ENCODE measurements at regions not wholly inside any gene's neighbourhood (a gene's known extent, or its start where the extent isn't known, plus 50 kb on each side); places are given as distances from the start of the nearest gene placed in this dataset.

GRCh38 chr16:5575646-5576245, 478.2 kb upstream of the EEF2KMT start:
- no peak for DNase-seq (ENCODE audit: low read depth)

DNA sequence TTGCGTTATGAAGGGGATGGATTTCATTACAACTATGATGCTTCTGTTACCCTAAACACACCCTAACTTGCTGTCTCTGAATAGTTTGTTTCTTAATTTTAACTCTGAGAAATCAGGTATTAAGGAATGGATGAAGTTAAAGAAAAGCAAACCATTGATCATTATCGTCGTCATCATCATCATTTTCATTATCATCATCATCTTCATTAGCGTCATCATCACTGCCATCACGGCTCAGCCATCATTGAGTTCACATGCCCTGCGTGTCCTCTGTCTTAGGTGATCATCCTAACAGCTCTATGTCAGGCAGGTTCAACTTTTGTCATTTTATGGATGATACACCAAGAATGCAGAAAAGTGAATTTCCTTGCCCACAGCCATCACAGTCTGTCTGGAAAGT, 477.5 kb upstream of the EEF2KMT start:
- DNase-seq (ENCODE audit: low read depth), result no peak

- no peak for DNase-seq (ENCODE audit: low read depth)
Observed at GRCh38 chr16:5572056-5572455, 474.5 kb upstream of the EEF2KMT start.

GRCh38 chr16:5571446-5571845, 473.9 kb upstream of the EEF2KMT start:
- DNase-seq (ENCODE audit: low read depth), result no peak

DNA sequence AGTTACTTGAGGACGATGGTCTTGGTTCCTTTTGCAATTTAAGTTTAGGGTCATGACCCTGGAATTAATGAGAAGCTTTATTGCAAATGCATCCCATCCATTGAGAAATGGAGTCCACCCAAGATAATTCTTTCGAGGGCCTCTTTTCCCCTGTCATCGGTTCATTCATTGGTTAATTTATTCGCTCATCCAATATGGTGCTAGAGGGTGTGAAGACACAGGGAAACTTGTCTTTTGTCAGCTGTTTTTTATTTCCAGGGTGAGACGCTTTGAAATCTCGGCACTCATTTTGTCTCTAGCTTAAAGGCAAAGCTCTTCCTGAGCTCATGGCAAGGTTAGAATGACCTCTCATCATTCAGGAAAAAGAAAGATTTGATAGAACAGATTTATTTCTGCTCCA, 464.2 kb upstream of the EEF2KMT start:
- no peak for DNase-seq (ENCODE audit: low read depth)

- DNase-seq (ENCODE audit: low read depth), result peak; percentile 60
Observed at GRCh38 chr16:5560084-5560483, 462.5 kb upstream of the EEF2KMT start.

GRCh38 chr16:5557966-5558365, 460.4 kb upstream of the EEF2KMT start:
- no peak for DNase-seq (ENCODE audit: low read depth)

- DNase-seq (ENCODE audit: low read depth), result no peak
Observed at GRCh38 chr16:5557448-5557847, 459.9 kb upstream of the EEF2KMT start.

DNA sequence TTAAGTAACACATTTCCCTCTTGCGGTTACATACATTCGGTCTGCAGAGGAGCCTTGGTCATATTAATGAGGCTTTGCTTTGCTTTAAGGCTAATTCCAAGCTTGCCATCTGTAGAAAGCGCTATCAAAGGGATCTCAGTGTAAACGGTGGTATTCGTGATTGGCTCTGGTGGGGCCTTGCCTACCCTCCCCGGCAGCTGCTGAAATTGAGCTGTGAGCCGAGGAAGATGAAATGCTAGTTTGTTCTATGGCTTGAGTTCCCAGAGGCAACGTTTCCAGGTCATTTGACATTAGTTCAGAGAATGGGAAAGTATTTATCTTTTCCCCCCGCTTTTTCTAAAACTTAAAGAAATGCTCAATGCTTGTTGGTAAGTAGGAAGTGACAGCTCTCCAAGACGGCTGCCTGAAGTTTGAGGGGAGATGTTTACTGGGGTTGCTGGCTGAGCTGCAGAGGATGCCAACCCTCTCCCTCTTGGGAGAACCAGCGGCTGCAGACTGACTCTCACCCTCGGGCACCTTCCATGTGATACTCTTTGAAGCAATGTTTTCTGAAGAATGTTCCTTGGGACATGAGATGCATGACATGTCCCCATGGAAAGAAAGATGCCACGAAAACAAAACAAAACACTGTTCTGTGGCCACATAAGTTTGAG, 458.7 kb upstream of the EEF2KMT start:
- DNase-seq (ENCODE audit: low read depth), result no peak

DNA sequence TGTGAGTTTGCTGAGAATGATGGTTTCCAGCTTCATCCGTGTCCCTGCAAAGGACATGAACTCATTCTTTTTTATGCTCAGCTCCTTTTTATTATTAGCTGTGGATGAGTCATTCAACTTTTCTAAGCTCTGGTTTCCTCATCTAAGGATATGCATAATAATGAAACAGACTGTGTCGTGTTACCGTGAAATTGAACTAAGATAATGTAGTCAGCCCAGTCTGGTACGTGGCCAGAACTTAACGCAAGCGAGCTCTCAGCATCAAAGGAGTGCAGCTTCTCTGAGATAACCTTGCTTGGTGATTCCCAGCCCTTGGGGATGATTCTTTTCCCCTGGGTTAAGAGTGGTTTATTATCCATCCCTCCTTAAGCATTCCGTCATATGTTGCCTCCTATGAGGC, 454.3 kb upstream of the EEF2KMT start:
- no peak for DNase-seq (ENCODE audit: low read depth)

GRCh38 chr16:5549802-5550201, 452.2 kb upstream of the EEF2KMT start:
- no peak for DNase-seq (ENCODE audit: low read depth)

DNA sequence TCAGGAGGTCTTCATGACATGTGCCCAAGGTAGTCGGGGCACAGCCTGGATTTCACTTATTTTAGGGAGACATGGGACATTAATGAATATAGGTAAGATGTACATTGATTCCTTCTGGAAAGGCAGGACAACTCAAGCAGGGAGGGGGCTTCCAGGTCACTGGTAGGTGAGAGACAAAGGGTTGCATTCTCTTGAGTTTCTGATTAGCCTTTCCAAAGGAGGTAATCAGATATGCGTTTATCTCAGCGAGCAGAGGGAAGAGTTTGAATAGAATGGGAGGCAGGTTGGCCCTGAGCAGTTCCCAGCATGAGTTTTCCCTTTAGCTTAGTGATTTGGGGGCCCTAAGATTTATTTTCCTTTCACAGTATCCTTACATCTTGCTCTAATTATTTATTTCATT, 443.8 kb upstream of the EEF2KMT start:
- DNase-seq (ENCODE audit: low read depth), result no peak

DNA sequence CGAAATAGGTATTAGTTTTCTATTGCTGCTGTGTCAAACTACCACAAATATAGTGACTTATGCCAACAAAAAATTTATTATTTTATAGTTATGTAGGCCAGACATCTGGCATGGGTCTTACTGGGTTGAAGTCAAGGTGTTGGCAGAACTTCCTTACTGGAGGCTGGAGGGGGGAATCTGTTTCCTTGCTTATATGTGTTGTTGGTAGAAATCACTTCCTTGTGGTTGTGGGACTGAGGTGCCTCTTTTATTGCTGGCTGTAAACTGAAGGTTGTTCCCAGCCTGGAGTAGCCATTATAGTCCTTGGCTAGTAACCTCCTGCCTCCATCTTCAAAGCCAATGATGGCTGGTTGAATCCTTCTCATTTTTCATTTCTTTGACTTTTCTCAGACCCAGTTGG, 439.8 kb upstream of the EEF2KMT start:
- DNase-seq (ENCODE audit: low read depth), result no peak

DNA sequence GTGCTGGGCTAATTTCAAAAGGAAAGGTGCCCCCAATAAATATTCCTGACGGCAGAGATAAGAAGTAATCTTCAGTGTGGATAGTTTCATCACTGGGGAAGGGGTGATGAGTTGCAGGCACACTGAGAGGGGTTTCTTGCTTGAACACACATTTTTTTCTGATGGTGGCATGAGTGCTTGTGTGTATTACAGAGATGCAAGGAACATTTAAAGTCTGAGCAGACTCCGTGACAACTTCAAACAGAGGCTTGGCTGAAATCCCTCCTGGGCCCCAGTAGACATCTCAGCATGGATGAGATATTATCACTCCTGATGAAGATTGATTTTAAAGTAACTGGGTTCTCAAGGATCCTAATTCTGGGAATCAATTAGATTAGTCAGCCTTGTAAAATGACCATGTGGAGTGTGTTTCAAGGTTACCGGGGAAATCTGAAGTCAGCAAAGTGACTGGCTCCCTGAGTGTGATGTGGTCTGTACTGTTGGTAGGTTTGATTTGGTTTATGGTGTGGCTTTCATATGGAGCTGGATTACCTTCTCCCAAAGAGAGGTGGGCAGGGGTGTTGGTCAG, 435.8 kb upstream of the EEF2KMT start:
- no peak for DNase-seq (ENCODE audit: low read depth)

DNA sequence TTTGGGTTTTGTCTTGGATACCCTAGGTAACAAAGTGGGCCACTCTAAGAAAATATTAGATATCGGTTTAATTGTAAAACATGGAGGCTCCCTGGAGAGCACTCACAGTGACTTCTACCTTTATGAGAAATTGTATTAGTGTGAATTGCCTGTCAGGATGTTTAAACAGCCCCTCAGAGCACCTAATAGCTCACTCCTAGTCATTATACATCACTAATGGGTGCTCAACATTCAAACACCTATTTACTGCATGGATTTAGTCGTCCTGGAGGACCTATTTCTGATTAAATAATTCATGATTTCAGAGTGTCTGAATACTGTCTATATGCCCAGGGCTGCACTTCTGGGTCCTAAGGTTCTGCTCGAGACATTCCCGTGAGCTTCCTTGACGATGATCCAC, 430.2 kb upstream of the EEF2KMT start:
- DNase-seq (ENCODE audit: low read depth), result no peak

DNA sequence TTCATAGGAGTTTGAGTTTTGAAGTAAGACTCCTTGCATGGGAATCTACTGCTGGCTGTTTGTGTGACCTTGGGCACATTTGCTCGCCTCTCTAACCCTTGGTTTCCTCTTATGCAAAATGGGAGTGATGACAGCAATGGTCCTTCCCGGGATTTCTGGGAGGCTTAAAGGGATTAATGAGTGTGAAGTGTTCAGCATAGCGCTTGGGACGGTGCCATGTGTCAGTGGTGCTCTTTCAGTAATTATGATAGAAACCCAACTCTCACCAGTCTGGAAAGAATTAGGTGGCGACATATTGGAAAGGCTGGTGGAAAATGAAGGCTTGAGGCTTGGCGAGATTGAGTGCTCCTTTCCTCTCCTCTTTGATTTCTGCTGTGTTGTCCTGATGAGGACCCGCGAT, 429.2 kb upstream of the EEF2KMT start:
- DNase-seq (ENCODE audit: low read depth), result no peak

GRCh38 chr16:5523829-5524228, 426.2 kb upstream of the EEF2KMT start:
- DNase-seq (ENCODE audit: low read depth), result no peak

DNA sequence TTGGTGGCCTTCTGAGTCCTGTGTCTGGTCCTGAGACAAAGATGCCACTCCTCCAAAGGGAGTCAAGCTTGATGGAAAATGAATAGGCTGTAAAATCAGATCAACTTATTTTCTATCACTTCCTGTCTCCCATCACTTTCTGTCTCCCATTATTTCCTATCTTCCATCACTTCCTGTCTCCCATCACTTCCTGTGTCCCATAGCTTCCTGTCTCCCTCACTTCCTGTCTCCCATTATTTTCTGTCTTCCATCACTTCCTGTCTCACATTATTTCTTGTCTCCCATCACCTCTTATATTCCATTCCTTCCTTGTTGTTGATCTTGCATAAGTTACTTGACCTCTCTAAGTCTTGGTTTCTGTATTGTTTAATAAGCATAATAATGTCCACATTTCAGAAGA, 418.5 kb upstream of the EEF2KMT start:
- DNase-seq (ENCODE audit: low read depth), result peak; percentile 15

- no peak for DNase-seq (ENCODE audit: low read depth)
Observed at GRCh38 chr16:5512014-5512413, 414.4 kb upstream of the EEF2KMT start.

GRCh38 chr16:5510819-5511370, 413.3 kb upstream of the EEF2KMT start:
- no peak for DNase-seq (ENCODE audit: low read depth)

DNA sequence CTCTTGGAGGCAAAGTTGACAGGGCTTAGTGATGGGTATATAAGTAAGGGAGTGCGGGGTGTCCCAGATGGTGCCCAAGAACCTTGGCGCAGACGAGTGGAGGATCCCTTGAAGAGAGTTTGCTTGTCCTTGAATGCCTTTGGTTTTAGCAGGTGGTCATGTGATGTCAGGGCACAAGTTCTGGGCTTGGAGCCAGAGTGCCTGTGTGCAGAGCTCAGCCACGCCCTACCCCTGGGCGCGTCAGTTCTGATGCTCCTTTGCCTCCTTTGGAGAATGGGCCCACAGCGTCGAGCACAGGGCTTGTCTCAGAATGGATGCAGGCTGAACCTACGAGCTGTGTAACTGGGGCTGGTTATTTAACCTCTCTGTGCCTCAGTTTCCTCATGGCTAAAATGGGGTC, 412.2 kb upstream of the EEF2KMT start:
- DNase-seq (ENCODE audit: low read depth), result no peak

DNA sequence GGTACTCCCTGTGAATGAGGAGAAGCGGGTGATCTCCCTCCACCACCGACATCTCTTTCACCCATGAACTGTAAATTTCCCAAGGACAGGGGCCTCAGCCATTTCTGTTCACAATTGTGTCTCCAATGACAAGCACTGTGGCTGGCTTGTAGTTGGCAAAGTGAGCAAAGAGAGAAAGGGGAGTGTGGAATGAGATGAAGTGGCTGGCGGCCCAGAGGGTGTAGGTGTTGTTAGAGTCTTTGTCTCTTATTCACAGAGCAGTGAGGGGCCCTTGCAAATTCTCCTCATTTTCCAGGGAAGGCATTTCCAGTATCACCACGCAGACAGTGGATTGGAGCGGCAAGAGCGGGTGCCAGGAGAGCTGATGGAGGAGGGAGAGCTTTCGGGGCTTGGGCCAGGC, 411.7 kb upstream of the EEF2KMT start:
- no peak for DNase-seq (ENCODE audit: low read depth)

GRCh38 chr16:5508371-5508770, 410.8 kb upstream of the EEF2KMT start:
- no peak for DNase-seq (ENCODE audit: low read depth)
